Astrocyte of the cerebellum (primary cell): ENCODE measurements at regions not wholly inside any gene's neighbourhood (a gene's known extent, or its start where the extent isn't known, plus 50 kb on each side); places are given as distances from the start of the nearest gene placed in this dataset.

Experiments used
- DNase-seq: peaks from one replicate; pipeline ENCODE4 v3.0.0-alpha.2; 2011; ENCODE audit warnings: low read depth
- H3K4me3 ChIP-seq: 2 replicates; pipeline ENCODE4 v1.5.1; 2011; ENCODE audit warnings: mild to moderate bottlenecking, low read depth, low read length, moderate library complexity
- CTCF ChIP-seq: IDR thresholded peaks from 2 replicates; pipeline ENCODE4 v1.5.1; 2012; ENCODE audit warnings: low read length, low read depth, moderate library complexity, mild to moderate bottlenecking; ENCODE audit errors: missing control alignments
- in situ Hi-C: cut with HindIII; loops from 2 replicates; pipeline ENCODE4 v1.10.0; 2017; ENCODE audit warnings: low sequenced_read_pairs

- in situ Hi-C loops = no loop called here
Measured at GRCh38 chr20:55580475-55580874, 424.8 kb downstream of the CBLN4 start.

GRCh38 chr20:55579802-55580201 is 425.5 kb downstream of the CBLN4 start:
- no peak for DNase-seq
- no peak overlapping the region for H3K4me3 ChIP-seq
- TF ChIP-seq CTCF = no peak
- in situ Hi-C loops = no loop called here

More at GRCh38 chr20:55580475-55580874, 424.8 kb downstream of the CBLN4 start:
- no peak overlapping the region for H3K4me3 ChIP-seq
- TF ChIP-seq CTCF = no peak
- no peak for DNase-seq

GRCh38 chr20:55576981-55577380 is 428.3 kb downstream of the CBLN4 start:
- no peak for TF ChIP-seq CTCF
- in situ Hi-C loops = no loop called here

GRCh38 chr20:55569084-55569483 is 436.2 kb downstream of the CBLN4 start:
- H3K4me3 ChIP-seq = no peak overlapping the region
- TF ChIP-seq CTCF = no peak
- no peak for DNase-seq
- in situ Hi-C loops = no loop called here

More at GRCh38 chr20:55576981-55577380, 428.3 kb downstream of the CBLN4 start:
- DNase-seq = no peak
- no peak overlapping the region for H3K4me3 ChIP-seq

- no peak overlapping the region for H3K4me3 ChIP-seq
- in situ Hi-C loops = no loop called here
- DNase-seq = no peak
- TF ChIP-seq CTCF = no peak
Measured at GRCh38 chr20:55567826-55568225, 437.5 kb downstream of the CBLN4 start.

GRCh38 chr20:55565096-55565773 is 440.1 kb downstream of the CBLN4 start:
- in situ Hi-C loops = no loop called here
- no peak overlapping the region for H3K4me3 ChIP-seq
- no peak for TF ChIP-seq CTCF

More at GRCh38 chr20:55565096-55565773, 440.1 kb downstream of the CBLN4 start:
- DNase-seq = no peak
